Neutrophil (primary cell): ENCODE measurements at regions not wholly inside any gene's neighbourhood (a gene's known extent, or its start where the extent isn't known, plus 50 kb on each side); places are given as distances from the start of the nearest gene placed in this dataset.

Experiments used
- H3K27ac ChIP-seq: fragments of 200-600 bp; sonication (generic); 2 replicates; pipeline ENCODE4 v1.5.1; 2016; ENCODE audit warnings: mild to moderate bottlenecking, moderate library complexity
- H3K27me3 ChIP-seq: fragments of 200-600 bp; sonication (generic); 2 replicates; pipeline ENCODE4 v1.6.0; 2016; ENCODE audit warnings: mild to moderate bottlenecking
- H3K36me3 ChIP-seq: fragments of 200-600 bp; sonication (generic); 2 replicates; pipeline ENCODE4 v1.5.1; 2017
- H3K4me1 ChIP-seq, 2 experiments: fragments of 200-600 bp in 1 of 2; sonication (generic) in 1 of 2; 1 replicate in 1 of 2; 2 replicates in 1 of 2; pipeline versions ENCODE4 v1.5.1 to v1.6.1; 2013 to 2016; ENCODE audit warnings: low read depth in 1 of 2, low read length in 1 of 2, mild to moderate bottlenecking in 1 of 2, moderate library complexity in 1 of 2; ENCODE audit not compliant: control insufficient read depth in 1 of 2, insufficient read depth in 1 of 2
- H3K4me3 ChIP-seq, 2 experiments: fragments of 200-600 bp in 1 of 2; sonication (generic) in 1 of 2; 1 replicate in 1 of 2; 2 replicates in 1 of 2; pipeline ENCODE4 v1.5.1; 2013 to 2016; ENCODE audit warnings: low read depth in 1 of 2, low read length in 1 of 2, mild to moderate bottlenecking in 1 of 2, moderate library complexity in 1 of 2
- H3K9me3 ChIP-seq: fragments of 200-600 bp; sonication (generic); 2 replicates; pipeline ENCODE4 v1.5.1; 2016
- TF ChIP-seq, protein P1 (sequence below): fragments of 200-600 bp; sonication (generic); IDR thresholded peaks from 2 replicates; pipeline ENCODE4 v1.5.1; 2016; ENCODE audit warnings: antibody characterized with exemption

DNA sequence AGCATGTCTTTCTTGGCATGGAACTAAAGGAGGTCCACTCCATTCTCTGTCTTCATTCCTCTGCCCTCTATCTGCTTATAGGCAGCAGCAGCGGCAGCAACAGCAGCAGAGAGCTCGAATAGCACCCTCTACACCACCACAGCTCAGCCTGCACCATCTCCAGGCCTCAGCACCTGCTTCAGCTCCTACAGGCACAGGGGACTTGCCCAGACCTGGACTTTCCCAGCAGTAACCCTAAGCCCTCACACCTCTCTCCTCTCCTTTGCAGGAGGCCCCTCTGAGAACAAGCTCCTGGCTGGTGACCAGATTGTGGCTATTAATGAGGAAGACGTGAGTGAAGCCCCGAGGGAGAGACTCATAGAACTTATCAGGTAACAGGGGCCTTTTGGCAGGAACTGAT is 80.7 kb downstream of the FRMPD3 start:
- Histone ChIP-seq H3K36me3 (no peaks in the 10 kb centered on the region), H3K27me3 (no peaks in the 10 kb centered on the region), H3K9me3 (no peaks in the 10 kb centered on the region), H3K4me3 (no peak overlapping the region), H3K27ac (no peak overlapping the region), H3K4me1 (no peaks in the 10 kb centered on the region)
- TF ChIP-seq, protein P1, sequence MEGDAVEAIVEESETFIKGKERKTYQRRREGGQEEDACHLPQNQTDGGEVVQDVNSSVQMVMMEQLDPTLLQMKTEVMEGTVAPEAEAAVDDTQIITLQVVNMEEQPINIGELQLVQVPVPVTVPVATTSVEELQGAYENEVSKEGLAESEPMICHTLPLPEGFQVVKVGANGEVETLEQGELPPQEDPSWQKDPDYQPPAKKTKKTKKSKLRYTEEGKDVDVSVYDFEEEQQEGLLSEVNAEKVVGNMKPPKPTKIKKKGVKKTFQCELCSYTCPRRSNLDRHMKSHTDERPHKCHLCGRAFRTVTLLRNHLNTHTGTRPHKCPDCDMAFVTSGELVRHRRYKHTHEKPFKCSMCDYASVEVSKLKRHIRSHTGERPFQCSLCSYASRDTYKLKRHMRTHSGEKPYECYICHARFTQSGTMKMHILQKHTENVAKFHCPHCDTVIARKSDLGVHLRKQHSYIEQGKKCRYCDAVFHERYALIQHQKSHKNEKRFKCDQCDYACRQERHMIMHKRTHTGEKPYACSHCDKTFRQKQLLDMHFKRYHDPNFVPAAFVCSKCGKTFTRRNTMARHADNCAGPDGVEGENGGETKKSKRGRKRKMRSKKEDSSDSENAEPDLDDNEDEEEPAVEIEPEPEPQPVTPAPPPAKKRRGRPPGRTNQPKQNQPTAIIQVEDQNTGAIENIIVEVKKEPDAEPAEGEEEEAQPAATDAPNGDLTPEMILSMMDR: no peak

DNA sequence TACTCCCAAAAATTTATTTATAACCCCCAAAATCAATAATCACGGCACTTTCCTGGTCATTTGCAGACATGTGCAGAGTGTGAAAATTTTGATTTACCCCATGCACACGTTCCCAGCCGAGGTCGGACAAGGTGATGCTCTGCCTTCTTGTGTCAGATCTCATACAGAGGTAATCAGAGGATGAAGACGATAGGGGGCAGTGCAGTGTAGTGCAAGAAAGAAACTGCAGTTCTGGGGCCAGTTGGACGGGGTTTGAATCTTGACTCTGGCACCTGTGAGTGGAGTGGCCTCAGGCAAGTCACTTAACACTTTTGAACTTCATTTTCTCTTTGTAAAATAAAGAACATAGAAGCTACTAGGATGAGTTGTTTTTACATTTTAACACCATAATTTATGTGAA is 88.4 kb downstream of the FRMPD3 start:
- no peaks in the 10 kb centered on the region for H3K9me3 ChIP-seq
- no peaks in the 10 kb centered on the region for H3K4me1 ChIP-seq
- H3K27ac ChIP-seq: no peak overlapping the region
- H3K4me3 ChIP-seq: no peak overlapping the region
- no peaks in the 10 kb centered on the region for H3K36me3 ChIP-seq
- H3K27me3 ChIP-seq: no peaks in the 10 kb centered on the region
- TF ChIP-seq, protein P1: no peak

DNA sequence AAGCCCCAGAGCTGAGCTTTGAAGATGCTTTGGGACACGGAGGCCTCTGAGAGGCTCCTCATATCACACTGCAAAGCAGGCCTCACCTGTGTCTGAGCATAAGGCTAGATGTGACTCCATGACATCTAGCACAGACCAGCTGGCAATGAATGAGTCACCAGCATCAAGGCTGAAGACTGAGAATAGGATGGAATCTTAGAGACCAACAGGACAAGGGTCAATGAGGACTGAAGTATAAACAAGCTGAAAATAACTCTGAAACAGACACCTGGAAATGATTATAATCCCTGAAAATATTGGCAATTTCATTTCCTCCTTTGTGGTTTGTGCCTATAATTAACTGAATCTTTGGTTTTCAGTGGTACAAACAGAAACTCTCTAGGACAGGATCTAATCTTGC is 87.1 kb upstream of the PRPS1 start:
- no peak overlapping the region for H3K4me3 ChIP-seq
- TF ChIP-seq, protein P1: no peak

DNA sequence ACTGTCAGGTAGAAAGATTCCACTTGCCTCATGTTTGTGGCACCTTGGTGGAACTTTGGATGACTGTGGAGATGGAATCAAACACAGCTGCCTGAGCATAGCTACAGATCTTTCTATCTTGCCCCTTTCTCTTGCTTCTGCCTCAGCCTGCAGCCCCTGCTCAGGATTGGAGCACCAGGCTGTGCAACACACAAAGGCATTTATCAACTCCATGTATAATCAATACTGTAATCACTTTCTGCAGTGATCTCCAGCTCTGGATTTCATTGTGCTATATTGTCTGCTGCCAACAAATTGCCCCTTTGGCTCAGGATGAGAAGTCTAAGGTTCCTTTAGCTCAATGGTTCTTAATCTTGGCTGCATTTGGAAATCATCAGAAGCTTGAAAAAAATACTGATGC is 86.3 kb upstream of the PRPS1 start:
- no peaks in the 10 kb centered on the region for H3K9me3 ChIP-seq
- H3K27ac ChIP-seq: no peak overlapping the region
- TF ChIP-seq, protein P1: no peak
- no peaks in the 10 kb centered on the region for H3K4me1 ChIP-seq
- no peaks in the 10 kb centered on the region for H3K36me3 ChIP-seq
- no peaks in the 10 kb centered on the region for H3K27me3 ChIP-seq
- H3K4me3 ChIP-seq: no peak overlapping the region

More for the DNA sequence above, 87.1 kb upstream of the PRPS1 start:
- Histone ChIP-seq H3K36me3 (no peaks in the 10 kb centered on the region), H3K27ac (no peak overlapping the region), H3K9me3 (no peaks in the 10 kb centered on the region), H3K27me3 (no peaks in the 10 kb centered on the region), H3K4me1 (no peaks in the 10 kb centered on the region)

DNA sequence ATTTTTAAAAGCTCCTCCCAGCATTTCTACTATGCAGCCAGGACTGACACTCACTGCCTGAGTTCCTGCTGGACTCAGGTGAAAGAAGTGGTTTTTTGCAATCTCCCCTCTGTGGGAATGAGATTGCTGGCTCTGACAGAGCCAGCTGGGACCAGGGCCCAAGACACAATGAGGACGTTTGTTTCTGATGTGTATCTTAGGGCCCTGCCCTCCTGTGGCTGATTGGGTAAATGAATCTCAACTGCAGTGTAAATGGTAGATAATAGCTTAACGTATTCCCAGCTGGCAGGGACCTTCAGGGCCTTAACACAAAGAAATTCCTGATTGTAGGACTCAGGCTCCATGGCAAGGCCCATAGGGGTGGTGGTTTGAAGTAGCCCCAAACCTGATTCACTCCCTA is 85.8 kb upstream of the PRPS1 start:
- no peak overlapping the region for H3K27ac ChIP-seq
- H3K36me3 ChIP-seq: no peaks in the 10 kb centered on the region
- no peaks in the 10 kb centered on the region for H3K27me3 ChIP-seq
- no peaks in the 10 kb centered on the region for H3K9me3 ChIP-seq
- TF ChIP-seq, protein P1: no peak
- H3K4me1 ChIP-seq: no peaks in the 10 kb centered on the region
- H3K4me3 ChIP-seq: no peak overlapping the region

DNA sequence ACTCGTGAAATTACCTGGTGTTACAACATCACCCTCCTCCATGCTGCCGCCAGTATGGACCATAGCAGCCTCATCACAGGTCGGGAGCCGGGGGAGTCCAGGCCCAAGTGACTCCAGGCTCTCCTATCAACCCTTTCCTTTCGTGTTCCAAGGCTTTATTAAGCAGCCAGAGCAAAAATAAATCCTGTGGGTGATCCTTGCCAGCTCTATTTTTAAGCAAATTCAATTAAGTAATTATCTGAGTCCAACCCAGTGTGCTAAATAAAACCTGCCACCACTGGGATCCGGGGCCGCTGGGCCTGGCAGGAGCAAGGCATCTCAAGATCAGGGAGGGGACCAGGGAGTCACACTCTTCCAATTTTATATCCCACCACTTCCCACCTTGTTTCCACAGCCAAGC is 80.7 kb upstream of the PRPS1 start:
- H3K27ac ChIP-seq: no peak overlapping the region
- no peaks in the 10 kb centered on the region for H3K36me3 ChIP-seq
- H3K27me3 ChIP-seq: no peaks in the 10 kb centered on the region
- H3K4me1 ChIP-seq: no peaks in the 10 kb centered on the region
- H3K4me3 ChIP-seq: no peak overlapping the region
- H3K9me3 ChIP-seq: no peaks in the 10 kb centered on the region
- TF ChIP-seq, protein P1: no peak
